ENCODE measurements at regions not wholly inside any gene's neighbourhood (a gene's known extent, or its start where the extent isn't known, plus 50 kb on each side); places are given as distances from the start of the nearest gene placed in this dataset.

GRCh38 chr12:91249518-91250272 lies 67.1 kb upstream of the DCN start:
- TF ChIP-seq, protein P1, sequence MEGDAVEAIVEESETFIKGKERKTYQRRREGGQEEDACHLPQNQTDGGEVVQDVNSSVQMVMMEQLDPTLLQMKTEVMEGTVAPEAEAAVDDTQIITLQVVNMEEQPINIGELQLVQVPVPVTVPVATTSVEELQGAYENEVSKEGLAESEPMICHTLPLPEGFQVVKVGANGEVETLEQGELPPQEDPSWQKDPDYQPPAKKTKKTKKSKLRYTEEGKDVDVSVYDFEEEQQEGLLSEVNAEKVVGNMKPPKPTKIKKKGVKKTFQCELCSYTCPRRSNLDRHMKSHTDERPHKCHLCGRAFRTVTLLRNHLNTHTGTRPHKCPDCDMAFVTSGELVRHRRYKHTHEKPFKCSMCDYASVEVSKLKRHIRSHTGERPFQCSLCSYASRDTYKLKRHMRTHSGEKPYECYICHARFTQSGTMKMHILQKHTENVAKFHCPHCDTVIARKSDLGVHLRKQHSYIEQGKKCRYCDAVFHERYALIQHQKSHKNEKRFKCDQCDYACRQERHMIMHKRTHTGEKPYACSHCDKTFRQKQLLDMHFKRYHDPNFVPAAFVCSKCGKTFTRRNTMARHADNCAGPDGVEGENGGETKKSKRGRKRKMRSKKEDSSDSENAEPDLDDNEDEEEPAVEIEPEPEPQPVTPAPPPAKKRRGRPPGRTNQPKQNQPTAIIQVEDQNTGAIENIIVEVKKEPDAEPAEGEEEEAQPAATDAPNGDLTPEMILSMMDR (IDR thresholded peaks at IDR 0.05; ENCODE audit: insufficient read depth, low read depth, low read length), result no peak
- no peak for TF ChIP-seq EZH2 (IDR thresholded peaks at IDR 0.05; ENCODE audit: insufficient read depth, low read length)
